Neural cell (in vitro differentiated cells): ENCODE measurements at regions not wholly inside any gene's neighbourhood (a gene's known extent, or its start where the extent isn't known, plus 50 kb on each side); places are given as distances from the start of the nearest gene placed in this dataset.
"Not testable (repeated sequence)": the region's sequence is repeated elsewhere in the genome, so short reads cannot be mapped to it uniquely, and the experiment has no call there.

Experiments
- H2AFZ ChIP-seq: fragments of 200-600, 300-800 bp; sonication (generic), shearing (Covaris generic); 2 replicates; pipeline ENCODE4 v1.6.0; 2014; ENCODE audit warnings: low read depth, mild to moderate bottlenecking, antibody characterized with exemption, low read length, moderate library complexity
- H3F3A ChIP-seq: fragments of 200-600 bp; shearing (Covaris generic); 2 replicates; pipeline ENCODE4 v1.6.1; 2016; ENCODE audit warnings: mild to moderate bottlenecking, moderate library complexity, mixed read lengths, antibody characterized with exemption, low read length; ENCODE audit not compliant: insufficient read depth, poor library complexity, severe bottlenecking
- H3K27ac ChIP-seq: fragments of 200-600, 300-800 bp; sonication (generic), shearing (Covaris generic); 2 replicates; pipeline ENCODE4 v1.5.1; 2014; ENCODE audit warnings: mild to moderate bottlenecking, low read length, moderate library complexity
- H3K27me3 ChIP-seq: fragments of 300-800, 200-600 bp; sonication (generic), shearing (Covaris generic); 2 replicates; pipeline ENCODE4 v1.6.0; 2014; ENCODE audit warnings: mild to moderate bottlenecking, low read depth, low read length, moderate library complexity; ENCODE audit not compliant: insufficient read depth
- H3K36me3 ChIP-seq: fragments of 300-800, 200-600 bp; sonication (generic), shearing (Covaris generic); 2 replicates; pipeline ENCODE4 v1.5.1; 2014; ENCODE audit warnings: mild to moderate bottlenecking, antibody characterized with exemption, low read length, moderate library complexity; ENCODE audit not compliant: insufficient read depth
- H3K4me2 ChIP-seq: fragments of 300-800, 200-600 bp; sonication (generic), shearing (Covaris generic); 2 replicates; pipeline ENCODE4 v1.6.0; 2014; ENCODE audit warnings: mild to moderate bottlenecking, low read length
- H3K4me3 ChIP-seq: fragments of 300-800, 200-600 bp; sonication (generic), shearing (Covaris generic); 2 replicates; pipeline ENCODE4 v1.5.1; 2014; ENCODE audit warnings: mild to moderate bottlenecking, low read length, moderate library complexity
- H3K79me2 ChIP-seq: fragments of 200-600 bp; shearing (Covaris generic); replicated peaks from 2 replicates; pipeline ENCODE4 v1.6.0; 2014; ENCODE audit warnings: mild to moderate bottlenecking, low read length, moderate library complexity; ENCODE audit not compliant: insufficient read depth
- H3K9ac ChIP-seq: fragments of 300-800, 200-600 bp; sonication (generic), shearing (Covaris generic); 2 replicates; pipeline ENCODE4 v1.6.1; 2016; ENCODE audit warnings: mild to moderate bottlenecking, low read length, mixed read lengths
- H3K9me2 ChIP-seq: fragments of 200-600 bp; shearing (Covaris generic); 2 replicates; pipeline ENCODE4 v1.6.1; 2016; ENCODE audit warnings: mild to moderate bottlenecking, low read length, mixed read lengths; ENCODE audit not compliant: insufficient read depth
- H3K9me3 ChIP-seq: fragments of 200-600, 300-800 bp; sonication (generic), shearing (Covaris generic); 2 replicates; pipeline ENCODE4 v1.6.1; 2016; ENCODE audit warnings: mild to moderate bottlenecking, mixed run types, low read length, moderate library complexity, mixed read lengths
- H4K20me1 ChIP-seq: fragments of 200-600 bp; shearing (Covaris generic); 2 replicates; pipeline ENCODE4 v1.6.1; 2016; ENCODE audit warnings: mild to moderate bottlenecking, mixed run types; ENCODE audit not compliant: insufficient read depth
- EP300 ChIP-seq: fragments of 450-650 bp; conservative IDR thresholded peaks from 2 replicates; pipeline ENCODE4 v1.6.1; 2014; ENCODE audit warnings: antibody characterized with exemption, mild to moderate bottlenecking, moderate library complexity; ENCODE audit not compliant: poor library complexity, severe bottlenecking
- EZH2 ChIP-seq: fragments of 200-600, 300-800 bp; shearing (Covaris generic), sonication (generic); IDR thresholded peaks from 2 replicates; pipeline ENCODE4 v1.6.1; 2014; ENCODE audit warnings: antibody characterized with exemption, low read length, borderline replicate concordance, mild to moderate bottlenecking; ENCODE audit not compliant: insufficient read depth, poor library complexity, severe bottlenecking
- MXI1 ChIP-seq: fragments of 450-650 bp; conservative IDR thresholded peaks from 2 replicates; pipeline ENCODE4 v1.6.1; 2014; ENCODE audit warnings: antibody characterized with exemption, mild to moderate bottlenecking; ENCODE audit not compliant: poor library complexity, severe bottlenecking
- POLR2AphosphoS5 ChIP-seq: IDR thresholded peaks from 2 replicates; pipeline ENCODE4 v1.6.1; 2012
- RAD21 ChIP-seq: fragments of 450-650 bp; conservative IDR thresholded peaks from 2 replicates; pipeline ENCODE4 v1.6.1; 2014; ENCODE audit warnings: antibody characterized with exemption, mild to moderate bottlenecking, moderate library complexity
- SMC3 ChIP-seq: fragments of 450-650 bp; conservative IDR thresholded peaks from 2 replicates; pipeline ENCODE4 v1.6.1; 2014; ENCODE audit warnings: antibody characterized with exemption, mild to moderate bottlenecking, moderate library complexity; ENCODE audit not compliant: poor library complexity
- TAF1 ChIP-seq: IDR thresholded peaks from 2 replicates; pipeline ENCODE4 v1.6.1; 2012; ENCODE audit warnings: low read depth
- TF ChIP-seq, protein P1 (sequence below): fragments of 450-650 bp; IDR thresholded peaks from 2 replicates; pipeline ENCODE4 v1.5.1; 2014; ENCODE audit warnings: antibody characterized with exemption, mild to moderate bottlenecking, moderate library complexity; ENCODE audit not compliant: poor library complexity, severe bottlenecking
- TF ChIP-seq, protein P2 (sequence below): IDR thresholded peaks from 2 replicates; pipeline ENCODE4 v1.6.1; 2012; ENCODE audit warnings: borderline replicate concordance

DNA sequence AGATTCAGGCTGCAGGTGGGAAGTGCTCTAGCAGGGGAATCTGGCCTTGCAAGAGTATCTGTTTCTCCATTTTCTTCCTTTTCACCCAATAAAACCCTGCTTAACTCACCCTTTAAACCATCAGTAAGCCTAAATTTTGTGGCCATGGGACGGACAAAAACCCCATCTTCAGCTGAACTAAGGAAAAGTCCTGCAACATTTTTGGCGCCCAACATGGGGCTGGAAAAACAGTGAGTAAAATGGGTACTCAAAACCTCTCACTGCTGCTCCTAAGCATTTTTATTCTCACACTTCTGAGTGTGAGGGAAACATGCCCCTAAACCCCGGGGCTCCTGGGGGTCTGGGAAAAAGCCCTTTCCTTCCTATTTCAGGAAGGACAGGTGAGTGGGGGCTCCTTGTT, 414.3 kb downstream of the ZNF804A start:
- Histone ChIP-seq H3K36me3 (no peaks in the 10 kb centered on the region), H3K79me2 (no peaks in the 10 kb centered on the region), H3K9me2 (no peaks in the 10 kb centered on the region), H3K27ac (no peak overlapping the region), H3K4me3 (no peak overlapping the region), H3K9me3 (peaks cover 3% of the 10 kb centered on the region), H3K9ac (no peak overlapping the region), H3F3A (no peaks in the 10 kb centered on the region), H3K27me3 (no peaks in the 10 kb centered on the region), H2AFZ (no peak overlapping the region), H4K20me1 (no peaks in the 10 kb centered on the region), H3K4me2 (no peak overlapping the region)
- TF ChIP-seq, protein P1, sequence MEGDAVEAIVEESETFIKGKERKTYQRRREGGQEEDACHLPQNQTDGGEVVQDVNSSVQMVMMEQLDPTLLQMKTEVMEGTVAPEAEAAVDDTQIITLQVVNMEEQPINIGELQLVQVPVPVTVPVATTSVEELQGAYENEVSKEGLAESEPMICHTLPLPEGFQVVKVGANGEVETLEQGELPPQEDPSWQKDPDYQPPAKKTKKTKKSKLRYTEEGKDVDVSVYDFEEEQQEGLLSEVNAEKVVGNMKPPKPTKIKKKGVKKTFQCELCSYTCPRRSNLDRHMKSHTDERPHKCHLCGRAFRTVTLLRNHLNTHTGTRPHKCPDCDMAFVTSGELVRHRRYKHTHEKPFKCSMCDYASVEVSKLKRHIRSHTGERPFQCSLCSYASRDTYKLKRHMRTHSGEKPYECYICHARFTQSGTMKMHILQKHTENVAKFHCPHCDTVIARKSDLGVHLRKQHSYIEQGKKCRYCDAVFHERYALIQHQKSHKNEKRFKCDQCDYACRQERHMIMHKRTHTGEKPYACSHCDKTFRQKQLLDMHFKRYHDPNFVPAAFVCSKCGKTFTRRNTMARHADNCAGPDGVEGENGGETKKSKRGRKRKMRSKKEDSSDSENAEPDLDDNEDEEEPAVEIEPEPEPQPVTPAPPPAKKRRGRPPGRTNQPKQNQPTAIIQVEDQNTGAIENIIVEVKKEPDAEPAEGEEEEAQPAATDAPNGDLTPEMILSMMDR: no peak
- no peak for TF ChIP-seq POLR2AphosphoS5
- no peak for TF ChIP-seq EZH2
- TF ChIP-seq EP300: no peak
- TF ChIP-seq SMC3: no peak
- TF ChIP-seq MXI1: no peak
- TF ChIP-seq, protein P2, sequence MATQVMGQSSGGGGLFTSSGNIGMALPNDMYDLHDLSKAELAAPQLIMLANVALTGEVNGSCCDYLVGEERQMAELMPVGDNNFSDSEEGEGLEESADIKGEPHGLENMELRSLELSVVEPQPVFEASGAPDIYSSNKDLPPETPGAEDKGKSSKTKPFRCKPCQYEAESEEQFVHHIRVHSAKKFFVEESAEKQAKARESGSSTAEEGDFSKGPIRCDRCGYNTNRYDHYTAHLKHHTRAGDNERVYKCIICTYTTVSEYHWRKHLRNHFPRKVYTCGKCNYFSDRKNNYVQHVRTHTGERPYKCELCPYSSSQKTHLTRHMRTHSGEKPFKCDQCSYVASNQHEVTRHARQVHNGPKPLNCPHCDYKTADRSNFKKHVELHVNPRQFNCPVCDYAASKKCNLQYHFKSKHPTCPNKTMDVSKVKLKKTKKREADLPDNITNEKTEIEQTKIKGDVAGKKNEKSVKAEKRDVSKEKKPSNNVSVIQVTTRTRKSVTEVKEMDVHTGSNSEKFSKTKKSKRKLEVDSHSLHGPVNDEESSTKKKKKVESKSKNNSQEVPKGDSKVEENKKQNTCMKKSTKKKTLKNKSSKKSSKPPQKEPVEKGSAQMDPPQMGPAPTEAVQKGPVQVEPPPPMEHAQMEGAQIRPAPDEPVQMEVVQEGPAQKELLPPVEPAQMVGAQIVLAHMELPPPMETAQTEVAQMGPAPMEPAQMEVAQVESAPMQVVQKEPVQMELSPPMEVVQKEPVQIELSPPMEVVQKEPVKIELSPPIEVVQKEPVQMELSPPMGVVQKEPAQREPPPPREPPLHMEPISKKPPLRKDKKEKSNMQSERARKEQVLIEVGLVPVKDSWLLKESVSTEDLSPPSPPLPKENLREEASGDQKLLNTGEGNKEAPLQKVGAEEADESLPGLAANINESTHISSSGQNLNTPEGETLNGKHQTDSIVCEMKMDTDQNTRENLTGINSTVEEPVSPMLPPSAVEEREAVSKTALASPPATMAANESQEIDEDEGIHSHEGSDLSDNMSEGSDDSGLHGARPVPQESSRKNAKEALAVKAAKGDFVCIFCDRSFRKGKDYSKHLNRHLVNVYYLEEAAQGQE: no peak
- no peak for TF ChIP-seq TAF1
- TF ChIP-seq RAD21: no peak

DNA sequence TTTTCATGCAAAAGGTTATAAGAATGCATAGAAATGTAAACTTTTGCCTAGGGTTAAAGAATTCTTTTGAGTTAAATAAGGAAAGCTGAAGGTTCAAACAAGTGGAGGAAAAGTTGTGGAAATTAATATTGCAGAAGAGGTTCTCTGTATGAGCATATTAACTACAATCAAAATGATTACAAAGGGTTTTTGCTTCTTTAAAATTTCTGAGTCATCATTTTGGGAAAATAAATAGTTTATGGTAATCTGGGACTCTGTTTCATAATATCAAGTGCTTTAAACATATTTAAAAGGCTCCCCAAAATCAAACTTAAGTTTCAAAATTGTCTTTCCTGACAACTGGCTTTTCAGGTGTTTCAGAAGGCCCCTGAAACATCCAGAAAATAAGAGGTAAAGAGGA, 415.7 kb downstream of the ZNF804A start:
- Histone ChIP-seq H3K4me3 (no peak overlapping the region), H4K20me1 (no peaks in the 10 kb centered on the region), H3K9me3 (peaks cover 3% of the 10 kb centered on the region), H3K9me2 (no peaks in the 10 kb centered on the region), H3F3A (no peaks in the 10 kb centered on the region), H3K4me2 (no peak overlapping the region), H3K27me3 (no peaks in the 10 kb centered on the region), H3K9ac (no peak overlapping the region), H3K27ac (no peak overlapping the region), H3K79me2 (no peaks in the 10 kb centered on the region), H2AFZ (no peak overlapping the region), H3K36me3 (no peaks in the 10 kb centered on the region)
- TF ChIP-seq RAD21 (no peak), EP300 (no peak), EZH2 (no peak), MXI1 (no peak), POLR2AphosphoS5 (no peak), SMC3 (no peak), TAF1 (no peak)
- TF ChIP-seq, protein P1: no peak
- TF ChIP-seq, protein P2: no peak

DNA sequence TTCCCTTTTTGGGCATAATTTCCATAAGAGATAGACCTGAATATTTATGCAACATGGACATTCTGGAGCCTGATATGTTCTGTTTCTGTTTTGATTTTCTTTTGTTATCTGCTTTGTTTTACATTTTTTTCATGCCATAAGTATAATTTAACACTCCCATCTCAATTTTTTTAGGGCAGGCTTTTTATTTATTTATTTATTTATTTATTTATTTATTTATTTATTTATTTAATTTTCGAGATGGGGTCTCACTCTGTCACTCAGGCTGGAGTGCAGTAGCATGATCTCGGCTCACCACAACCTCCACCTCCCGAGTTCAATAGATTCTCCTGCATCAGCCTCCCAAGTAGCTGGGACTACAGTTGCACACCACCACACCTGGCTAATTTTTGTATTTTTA, 427.6 kb downstream of the ZNF804A start:
- not testable (repeated sequence) for H3K36me3 ChIP-seq, H2AFZ ChIP-seq, H3K4me3 ChIP-seq, H3K9ac ChIP-seq, H3K9me2 ChIP-seq, H3K27ac ChIP-seq, H3F3A ChIP-seq, H3K4me2 ChIP-seq, H3K9me3 ChIP-seq, H3K79me2 ChIP-seq, H4K20me1 ChIP-seq, H3K27me3 ChIP-seq
